ENCODE measurements at regions not wholly inside any gene's neighbourhood (a gene's known extent, or its start where the extent isn't known, plus 50 kb on each side); places are given as distances from the start of the nearest gene placed in this dataset.

- no peak overlapping the region for H3K4me2 ChIP-seq
- no peaks in the 10 kb centered on the region for H4K20me1 ChIP-seq (replicated peaks; ENCODE audit: insufficient read depth)
- peak; percentile 43; the same call in 2 of the 3 replicates for ATAC-seq
- H3K27me3 Mint-ChIP-seq (ENCODE audit: insufficient read depth, low read depth, poor library complexity): peaks cover 1% of the 10 kb centered on the region
- no peaks in the 10 kb centered on the region for H3K9me2 ChIP-seq (ENCODE audit: insufficient read depth)
- H3K4me3 ChIP-seq: no peak overlapping the region
- no peak overlapping the region for H3K4me3 Mint-ChIP-seq
- H3K27me3 ChIP-seq (ENCODE audit: insufficient read depth): no peaks in the 10 kb centered on the region
- H3K27ac Mint-ChIP-seq: no peak overlapping the region
- DNase-seq (ENCODE audit: low spot score): peak; percentile 8
- H3F3A ChIP-seq (replicated peaks; ENCODE audit: low read depth): no peaks in the 10 kb centered on the region
- H3K4me1 ChIP-seq (ENCODE audit: insufficient read depth): no peaks in the 10 kb centered on the region
- no peaks in the 10 kb centered on the region; the same call in 2 of the 3 replicates for H3K36me3 Mint-ChIP-seq (ENCODE audit: low read depth)
- TF ChIP-seq REST (IDR thresholded peaks at IDR 0.05; ENCODE audit: unreplicated experiment) (peak; percentile 61), EZH2phosphoT487 (IDR thresholded peaks at IDR 0.05; ENCODE audit: unreplicated experiment) (no peak)
- no peak overlapping the region for H3K27ac ChIP-seq (ENCODE audit: low read depth)
- no peaks in the 10 kb centered on the region for H3K79me2 ChIP-seq (replicated peaks; ENCODE audit: insufficient read depth)
- peaks cover 8% of the 10 kb centered on the region for H3K9me3 Mint-ChIP-seq
- no peaks in the 10 kb centered on the region for H3K36me3 ChIP-seq (ENCODE audit: insufficient read depth)
- H3K4me1 Mint-ChIP-seq: peaks cover 3% of the 10 kb centered on the region
- no peak overlapping the region for H2AFZ ChIP-seq
Observed at GRCh38 chr13:97752961-97753668, 200.4 kb upstream of the IPO5 start.

DNA sequence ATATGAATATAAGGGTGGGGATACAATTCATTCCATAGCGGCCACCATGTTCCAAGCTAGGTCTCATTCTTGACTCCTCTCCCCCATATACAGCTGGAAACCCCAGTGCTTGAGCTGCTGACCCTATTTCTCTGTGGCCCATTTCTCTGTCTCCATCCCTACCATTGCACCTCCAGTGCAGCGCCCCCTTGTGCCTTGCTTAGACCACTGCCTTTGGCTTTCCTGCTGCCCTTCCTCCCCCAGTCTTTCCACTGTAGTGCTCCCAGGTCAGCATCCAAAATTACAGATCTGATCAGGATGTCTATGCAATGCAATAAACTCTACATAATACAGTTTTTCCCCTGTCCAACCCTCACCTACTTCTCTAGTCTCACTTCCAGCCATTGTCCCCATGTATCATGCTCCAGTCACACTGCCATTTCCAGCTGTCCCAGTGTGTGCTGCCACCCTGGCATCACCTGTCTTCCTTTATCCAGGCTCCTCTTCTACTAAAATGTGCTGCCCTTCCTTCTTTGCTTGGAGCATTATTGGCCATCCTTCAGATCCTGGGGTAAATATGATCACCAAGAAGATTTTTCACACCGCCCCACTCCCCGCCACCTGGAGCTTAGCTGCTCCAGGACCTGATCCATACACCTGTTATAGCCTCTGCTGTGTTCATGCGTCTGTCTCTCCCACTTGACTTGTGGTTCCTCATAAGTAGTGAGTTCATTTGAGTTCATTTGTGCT, 199.4 kb upstream of the IPO5 start:
- Histone ChIP-seq H3K9me2 (ENCODE audit: insufficient read depth) (no peaks in the 10 kb centered on the region), H3K36me3 (ENCODE audit: insufficient read depth) (no peaks in the 10 kb centered on the region), H3F3A (replicated peaks; ENCODE audit: low read depth) (no peaks in the 10 kb centered on the region), H3K79me2 (replicated peaks; ENCODE audit: insufficient read depth) (no peaks in the 10 kb centered on the region), H3K27me3 (ENCODE audit: insufficient read depth) (no peaks in the 10 kb centered on the region), H2AFZ (0 out of 2 replicates have a peak overlapping the region, but pooled peaks have one; percentile 18), H4K20me1 (replicated peaks; ENCODE audit: insufficient read depth) (no peaks in the 10 kb centered on the region), H3K4me2 (no peak overlapping the region), H3K27ac (ENCODE audit: low read depth) (no peak overlapping the region), H3K4me1 (ENCODE audit: insufficient read depth) (no peaks in the 10 kb centered on the region), H3K4me3 (no peak overlapping the region)
- Mint-ChIP-seq H3K4me1 (peaks cover 3% of the 10 kb centered on the region), H3K27me3 (ENCODE audit: insufficient read depth, low read depth, poor library complexity) (peaks cover 1% of the 10 kb centered on the region), H3K36me3 (ENCODE audit: low read depth) (no peaks in the 10 kb centered on the region; the same call in 2 of the 3 replicates), H3K27ac (no peak overlapping the region), H3K4me3 (no peak overlapping the region), H3K9me3 (peaks cover 7% of the 10 kb centered on the region)
- peak; percentile 74 for DNase-seq (ENCODE audit: low spot score)
- peak; percentile 82 for ATAC-seq
- TF ChIP-seq ZNF331 (CRISPR knock-in tag; IDR thresholded peaks at IDR 0.05; ENCODE audit: low read depth) (no peak), ZNF462 (CRISPR knock-in tag; IDR thresholded peaks at IDR 0.05) (no peak), JUNB (IDR thresholded peaks at IDR 0.05; ENCODE audit: unreplicated experiment) (no peak), CTCF (conservative IDR thresholded peaks at IDR 0.05; ENCODE audit: low read depth in 2 of 2) (peak; percentile 71 to 91), POLR2AphosphoS5 (IDR thresholded peaks at IDR 0.05; ENCODE audit: low read depth) (no peak), CREB1 (CRISPR knock-in tag; IDR thresholded peaks at IDR 0.05; ENCODE audit: low read depth) (no peak)
